K562 (cell line): ENCODE measurements at regions not wholly inside any gene's neighbourhood (a gene's known extent, or its start where the extent isn't known, plus 50 kb on each side); places are given as distances from the start of the nearest gene placed in this dataset.

ENCODE experiments used
- ATAC-seq: fragments of 200-7000 bp; cut with Tn5 transposase; 3 replicates; pipeline ENCODE4 v1.9.1; 2020; ENCODE audit warnings: moderate library complexity
- BruUV-seq: library from RNA; stranded (reverse); fragments of 400-500 nt; replicated peaks from 2 replicates; lab custom pipeline; 2021; lab: Mats Ljungman, UMichigan
- CTCF ChIA-PET: fragments of 300-600 bp; formaldehyde crosslinking; extraction: SDS; loops from one replicate; lab custom pipeline; 2021; ENCODE audit warnings: low intra/inter-chr PET ratio; lab: Yijun Ruan, JAX
- POLR2A ChIA-PET: fragments of 300-600, 350-650 bp; sonication (Branson Sonifier 250); formaldehyde crosslinking; extraction: SDS; loops from one replicate; lab custom pipeline; 2021; ENCODE audit warnings: antibody characterized with exemption, inconsistent platforms; lab: Yijun Ruan, JAX
- DNase-seq, 4 experiments: peaks; one replicate each; pipeline versions ENCODE4 v3.0.0 to v3.0.0-alpha.2; 2011 to 2018; ENCODE audit warnings: low spot score in 3 of 4, mixed read lengths in 3 of 4; ENCODE audit errors: extremely low read depth in 1 of 4
- FAIRE-seq: peaks from 2 replicates; lab custom pipeline; 2011; peaks lifted over from hg19 to GRCh38; lab: Jason Lieb, UNC
- H2AFZ ChIP-seq: 2 replicates; pipeline ENCODE4 v1.6.0; 2011; ENCODE audit warnings: low read depth, low read length, control low read depth, inconsistent platforms
- H3K27ac ChIP-seq: fragments of 200-600 bp; 3 replicates; pipeline ENCODE4 v1.8.0; 2011; ENCODE audit warnings: low read depth, mild to moderate bottlenecking, control low read depth, inconsistent platforms, low read length, moderate library complexity, mixed read lengths; ENCODE audit errors: extremely low read depth
- H3K27me3 ChIP-seq, 2 experiments: fragments of 300-600 bp in 1 of 2; 2 replicates in 1 of 2; 3 replicates in 1 of 2; pipeline versions ENCODE4 v1.6.0 to v1.8.0; 2011; ENCODE audit warnings: inconsistent platforms in 2 of 2, low read length in 2 of 2, mild to moderate bottlenecking in 1 of 2, mixed read lengths in 1 of 2, moderate library complexity in 1 of 2; ENCODE audit not compliant: control insufficient read depth in 2 of 2, insufficient read depth in 2 of 2
- H3K36me3 ChIP-seq: fragments of 300-600 bp; 3 replicates; pipeline ENCODE4 v1.8.0; 2011; ENCODE audit warnings: mild to moderate bottlenecking, low read length, inconsistent platforms; ENCODE audit not compliant: control insufficient read depth, insufficient read depth
- H3K4me1 ChIP-seq, 2 experiments: fragments of 200-600 bp in 1 of 2; replicated peaks in 1 of 2; 2 replicates in 1 of 2; 3 replicates in 1 of 2; pipeline versions ENCODE4 v1.5.1 to v1.8.0; 2011; ENCODE audit warnings: inconsistent platforms in 2 of 2, low read length in 2 of 2, mild to moderate bottlenecking in 1 of 2, mixed read lengths in 1 of 2, moderate library complexity in 1 of 2; ENCODE audit not compliant: control insufficient read depth in 2 of 2, insufficient read depth in 2 of 2
- H3K4me2 ChIP-seq: 2 replicates; pipeline ENCODE4 v1.6.1; 2011; ENCODE audit warnings: low read length, control low read depth, inconsistent platforms, mixed read lengths; ENCODE audit not compliant: insufficient read depth
- H3K4me3 ChIP-seq: fragments of 200-600 bp; sonication (generic), shearing (Covaris generic); 2 replicates; pipeline ENCODE4 v1.5.1; 2016; ENCODE audit warnings: control low read depth, inconsistent platforms
- H3K79me2 ChIP-seq: fragments of 200-600 bp; 3 replicates; pipeline ENCODE4 v1.8.0; 2011; ENCODE audit warnings: low read length, inconsistent platforms; ENCODE audit not compliant: control insufficient read depth, insufficient read depth
- H3K9ac ChIP-seq, 2 experiments: 2 replicates each; pipeline versions ENCODE4 v1.6.0 to v1.6.1; 2011; ENCODE audit warnings: low read depth in 2 of 2, low read length in 2 of 2, control low read depth in 1 of 2, inconsistent platforms in 1 of 2, mild to moderate bottlenecking in 1 of 2, mixed read lengths in 1 of 2; ENCODE audit not compliant: insufficient read depth in 1 of 2
- H3K9me1 ChIP-seq: one replicate; pipeline ENCODE4 v1.6.0; 2011; ENCODE audit warnings: inconsistent platforms, mild to moderate bottlenecking, low read length, moderate library complexity; ENCODE audit not compliant: control insufficient read depth, insufficient read depth
- H3K9me3 ChIP-seq: replicated peaks from 2 replicates; pipeline ENCODE4 v1.5.1; 2011; ENCODE audit warnings: low read depth, low read length, inconsistent platforms; ENCODE audit not compliant: control insufficient read depth, insufficient read depth
- H4K20me1 ChIP-seq: replicated peaks from 2 replicates; pipeline ENCODE4 v1.6.1; 2011; ENCODE audit warnings: low read length, inconsistent platforms, mixed read lengths; ENCODE audit not compliant: control insufficient read depth, insufficient read depth
- CTBP1 ChIP-seq: fragments of 450-650 bp; IDR thresholded peaks from 2 replicates; pipeline ENCODE4 v1.6.1; 2016; ENCODE audit warnings: borderline replicate concordance
- FOSL1 ChIP-seq: fragments of 200-800 bp; sonication (Bioruptor generic); conservative IDR thresholded peaks from 2 replicates; pipeline ENCODE4 v1.6.1; 2016; ENCODE audit warnings: missing genetic modification characterization, missing compliant biosample characterization
- JUN ChIP-seq, 2 experiments: sonication (generic) in 1 of 2; formaldehyde crosslinking in 1 of 2; IDR thresholded peaks; 2 replicates each; pipeline versions ENCODE4 v1.6.1 to v1.8.0; 2012 to 2022; ENCODE audit warnings: borderline replicate concordance in 2 of 2, mild to moderate bottlenecking in 2 of 2, improper control_type of control experiment in 1 of 2, low read depth in 1 of 2, low read length in 1 of 2, missing genetic modification reagents in 1 of 2
- MAFK ChIP-seq: IDR thresholded peaks from 2 replicates; pipeline ENCODE4 v1.6.1; 2011; ENCODE audit warnings: low read length, improper control_type of control experiment
- MYC ChIP-seq, 2 experiments: fragments of 250-450 bp in 1 of 2; sonication (Bioruptor Pico) in 1 of 2; IDR thresholded peaks; 2 replicates each; pipeline versions ENCODE4 v1.5.1 to v1.6.1; 2012 to 2021; ENCODE audit warnings: low read depth in 2 of 2, borderline replicate concordance in 1 of 2, improper control_type of control experiment in 1 of 2, low read length in 1 of 2, mild to moderate bottlenecking in 1 of 2, moderate library complexity in 1 of 2
- NR4A1 ChIP-seq, 2 experiments: fragments of 250-450 bp in 1 of 2; fragments of 450-650 bp in 1 of 2; sonication (Bioruptor Pico) in 1 of 2; IDR thresholded peaks; 2 replicates each; pipeline versions ENCODE4 v1.4.0 to v1.6.1; 2016 to 2020; ENCODE audit warnings: mild to moderate bottlenecking in 2 of 2, missing compliant biosample characterization in 1 of 2, missing genetic modification characterization in 1 of 2, moderate library complexity in 1 of 2
- ZNF79 ChIP-seq: fragments of 250-450 bp; sonication (Bioruptor Pico); IDR thresholded peaks from 2 replicates; pipeline ENCODE4 v1.4.0; 2020; ENCODE audit warnings: low read depth, mild to moderate bottlenecking, moderate library complexity
- WGBS: fragments of 100-300 bp; shearing (Covaris generic); methylation state at CpG from one replicate; pipeline ENCODE4 v1.1.6; 2016; ENCODE audit warnings: low coverage, mixed read lengths; ENCODE audit not compliant: insufficient coverage; ENCODE audit errors: missing lambda C conversion rate; 5-methylcytosine and 5-hydroxymethylcytosine counted together
- in situ Hi-C: fragments of 300-500 bp; cut with MboI; formaldehyde crosslinking; loops from 4 replicates; pipeline ENCODE4 v1.15.0; 2018; ENCODE audit warnings: inconsistent platforms, mixed read lengths
- intact Hi-C: fragments of 100-400 bp; cut with micrococcal nuclease; formaldehyde crosslinking; loops from 2 replicates; pipeline ENCODE4 v1.14.2; 2022
- TF ChIP-seq, protein P1 (sequence below): fragments of 450-650 bp; IDR thresholded peaks from 2 replicates; pipeline ENCODE4 v1.6.1; 2016; ENCODE audit warnings: mild to moderate bottlenecking, moderate library complexity

DNA sequence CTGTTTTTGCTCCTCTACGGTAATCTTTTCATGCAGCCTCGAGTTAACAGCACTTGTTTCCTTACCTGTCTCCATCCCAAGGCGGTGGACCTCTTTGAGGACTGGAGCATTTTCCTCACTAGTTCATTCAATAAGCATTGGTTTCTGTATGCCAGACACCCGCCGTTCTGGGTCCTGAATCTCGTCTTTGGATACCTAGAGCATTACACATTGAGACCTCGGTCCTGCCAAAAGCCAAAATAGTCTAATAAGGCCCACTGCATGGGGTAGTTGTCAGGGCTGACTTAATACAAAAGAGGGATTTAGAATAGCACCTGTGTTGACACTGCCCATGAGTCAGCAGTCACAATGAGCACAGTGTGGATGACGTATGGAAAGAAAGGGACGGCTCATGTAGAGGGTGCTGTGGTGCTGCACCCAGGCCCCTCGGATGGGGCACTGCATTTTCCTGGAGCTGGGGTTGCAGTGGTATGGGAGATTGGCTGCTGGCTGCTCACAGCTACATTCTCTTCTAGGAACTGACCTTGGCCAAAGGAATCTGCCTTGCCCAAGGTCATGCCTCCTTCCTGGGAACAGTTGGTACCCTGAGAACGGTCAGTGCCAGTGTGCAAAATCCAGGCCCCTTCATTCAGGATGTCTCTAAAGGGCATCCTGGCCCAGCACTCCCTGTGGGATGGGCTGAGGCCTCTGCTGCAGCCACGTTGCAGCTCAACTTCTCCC is 126.9 kb upstream of the NCK2 start:
- no peaks in the 10 kb centered on the region for H4K20me1 ChIP-seq
- H3K36me3 ChIP-seq: no peaks in the 10 kb centered on the region
- FAIRE-seq (peak; percentile 35), ATAC-seq (peak; percentile 91), DNase-seq (peak in 2 of 4 experiments; percentile 34 to 43)
- no peak overlapping the region for H3K27ac ChIP-seq
- ChIA-PET POLR2A (interaction anchor here (0.8 to 1.3 kb wide), 2 partner anchors 17 to 26 kb away, joined by 3 to 4 read pairs; no protein-coding TSS in a partner anchor), CTCF (no interaction called here)
- H3K4me1 ChIP-seq: peaks cover 4 to 9% of the 10 kb centered on the region in 2 experiments; a peak in 3 of 5 replicates
- intact Hi-C loops: no loop called here
- no peaks in the 10 kb centered on the region for H3K9me3 ChIP-seq
- no peaks in the 10 kb centered on the region for H3K79me2 ChIP-seq
- H3K4me2 ChIP-seq: peak overlapping the region; percentile 38; the same call in 1 of the 2 replicates
- no TSS peak for BruUV-seq
- no peaks in the 10 kb centered on the region; a peak in 1 of 5 replicates for H3K27me3 ChIP-seq
- 0 out of 2 replicates have a peak overlapping the region, but pooled peaks have one; percentile 1 for H2AFZ ChIP-seq
- H3K9me1 ChIP-seq: peaks cover 4% of the 10 kb centered on the region
- in situ Hi-C loops: no loop called here
- no peak overlapping the region for H3K4me3 ChIP-seq
- WGBS: 28% methylated on average over 12 of the region's 12 CpGs
- no peak overlapping the region for H3K9ac ChIP-seq
- TF ChIP-seq MYC (IDR thresholded peaks at IDR 0.05; ENCODE audit: low read depth, low read length) (no peak), MYC (CRISPR knock-in tag; IDR thresholded peaks at IDR 0.05; ENCODE audit: borderline replicate concordance, low read depth) (no peak), CTBP1 (0 out of 2 replicates have a peak, but pooled peaks have one; percentile 20), JUN (IDR thresholded peaks at IDR 0.05; ENCODE audit: borderline replicate concordance, low read depth, low read length) (peak; percentile 78), JUN (CRISPR knock-in tag; IDR thresholded peaks at IDR 0.05; ENCODE audit: borderline replicate concordance) (no peak), ZNF79 (no peak), MAFK (peak; percentile 79; the same call in 1 of the 2 replicates), NR4A1 (CRISPR knock-in tag; IDR thresholded peaks at IDR 0.05) (no peak), NR4A1 (tag; IDR thresholded peaks at IDR 0.05) (peak; percentile 57; the same call in 1 of the 2 replicates), FOSL1 (tag) (peak; percentile 76)
- TF ChIP-seq, protein P1, sequence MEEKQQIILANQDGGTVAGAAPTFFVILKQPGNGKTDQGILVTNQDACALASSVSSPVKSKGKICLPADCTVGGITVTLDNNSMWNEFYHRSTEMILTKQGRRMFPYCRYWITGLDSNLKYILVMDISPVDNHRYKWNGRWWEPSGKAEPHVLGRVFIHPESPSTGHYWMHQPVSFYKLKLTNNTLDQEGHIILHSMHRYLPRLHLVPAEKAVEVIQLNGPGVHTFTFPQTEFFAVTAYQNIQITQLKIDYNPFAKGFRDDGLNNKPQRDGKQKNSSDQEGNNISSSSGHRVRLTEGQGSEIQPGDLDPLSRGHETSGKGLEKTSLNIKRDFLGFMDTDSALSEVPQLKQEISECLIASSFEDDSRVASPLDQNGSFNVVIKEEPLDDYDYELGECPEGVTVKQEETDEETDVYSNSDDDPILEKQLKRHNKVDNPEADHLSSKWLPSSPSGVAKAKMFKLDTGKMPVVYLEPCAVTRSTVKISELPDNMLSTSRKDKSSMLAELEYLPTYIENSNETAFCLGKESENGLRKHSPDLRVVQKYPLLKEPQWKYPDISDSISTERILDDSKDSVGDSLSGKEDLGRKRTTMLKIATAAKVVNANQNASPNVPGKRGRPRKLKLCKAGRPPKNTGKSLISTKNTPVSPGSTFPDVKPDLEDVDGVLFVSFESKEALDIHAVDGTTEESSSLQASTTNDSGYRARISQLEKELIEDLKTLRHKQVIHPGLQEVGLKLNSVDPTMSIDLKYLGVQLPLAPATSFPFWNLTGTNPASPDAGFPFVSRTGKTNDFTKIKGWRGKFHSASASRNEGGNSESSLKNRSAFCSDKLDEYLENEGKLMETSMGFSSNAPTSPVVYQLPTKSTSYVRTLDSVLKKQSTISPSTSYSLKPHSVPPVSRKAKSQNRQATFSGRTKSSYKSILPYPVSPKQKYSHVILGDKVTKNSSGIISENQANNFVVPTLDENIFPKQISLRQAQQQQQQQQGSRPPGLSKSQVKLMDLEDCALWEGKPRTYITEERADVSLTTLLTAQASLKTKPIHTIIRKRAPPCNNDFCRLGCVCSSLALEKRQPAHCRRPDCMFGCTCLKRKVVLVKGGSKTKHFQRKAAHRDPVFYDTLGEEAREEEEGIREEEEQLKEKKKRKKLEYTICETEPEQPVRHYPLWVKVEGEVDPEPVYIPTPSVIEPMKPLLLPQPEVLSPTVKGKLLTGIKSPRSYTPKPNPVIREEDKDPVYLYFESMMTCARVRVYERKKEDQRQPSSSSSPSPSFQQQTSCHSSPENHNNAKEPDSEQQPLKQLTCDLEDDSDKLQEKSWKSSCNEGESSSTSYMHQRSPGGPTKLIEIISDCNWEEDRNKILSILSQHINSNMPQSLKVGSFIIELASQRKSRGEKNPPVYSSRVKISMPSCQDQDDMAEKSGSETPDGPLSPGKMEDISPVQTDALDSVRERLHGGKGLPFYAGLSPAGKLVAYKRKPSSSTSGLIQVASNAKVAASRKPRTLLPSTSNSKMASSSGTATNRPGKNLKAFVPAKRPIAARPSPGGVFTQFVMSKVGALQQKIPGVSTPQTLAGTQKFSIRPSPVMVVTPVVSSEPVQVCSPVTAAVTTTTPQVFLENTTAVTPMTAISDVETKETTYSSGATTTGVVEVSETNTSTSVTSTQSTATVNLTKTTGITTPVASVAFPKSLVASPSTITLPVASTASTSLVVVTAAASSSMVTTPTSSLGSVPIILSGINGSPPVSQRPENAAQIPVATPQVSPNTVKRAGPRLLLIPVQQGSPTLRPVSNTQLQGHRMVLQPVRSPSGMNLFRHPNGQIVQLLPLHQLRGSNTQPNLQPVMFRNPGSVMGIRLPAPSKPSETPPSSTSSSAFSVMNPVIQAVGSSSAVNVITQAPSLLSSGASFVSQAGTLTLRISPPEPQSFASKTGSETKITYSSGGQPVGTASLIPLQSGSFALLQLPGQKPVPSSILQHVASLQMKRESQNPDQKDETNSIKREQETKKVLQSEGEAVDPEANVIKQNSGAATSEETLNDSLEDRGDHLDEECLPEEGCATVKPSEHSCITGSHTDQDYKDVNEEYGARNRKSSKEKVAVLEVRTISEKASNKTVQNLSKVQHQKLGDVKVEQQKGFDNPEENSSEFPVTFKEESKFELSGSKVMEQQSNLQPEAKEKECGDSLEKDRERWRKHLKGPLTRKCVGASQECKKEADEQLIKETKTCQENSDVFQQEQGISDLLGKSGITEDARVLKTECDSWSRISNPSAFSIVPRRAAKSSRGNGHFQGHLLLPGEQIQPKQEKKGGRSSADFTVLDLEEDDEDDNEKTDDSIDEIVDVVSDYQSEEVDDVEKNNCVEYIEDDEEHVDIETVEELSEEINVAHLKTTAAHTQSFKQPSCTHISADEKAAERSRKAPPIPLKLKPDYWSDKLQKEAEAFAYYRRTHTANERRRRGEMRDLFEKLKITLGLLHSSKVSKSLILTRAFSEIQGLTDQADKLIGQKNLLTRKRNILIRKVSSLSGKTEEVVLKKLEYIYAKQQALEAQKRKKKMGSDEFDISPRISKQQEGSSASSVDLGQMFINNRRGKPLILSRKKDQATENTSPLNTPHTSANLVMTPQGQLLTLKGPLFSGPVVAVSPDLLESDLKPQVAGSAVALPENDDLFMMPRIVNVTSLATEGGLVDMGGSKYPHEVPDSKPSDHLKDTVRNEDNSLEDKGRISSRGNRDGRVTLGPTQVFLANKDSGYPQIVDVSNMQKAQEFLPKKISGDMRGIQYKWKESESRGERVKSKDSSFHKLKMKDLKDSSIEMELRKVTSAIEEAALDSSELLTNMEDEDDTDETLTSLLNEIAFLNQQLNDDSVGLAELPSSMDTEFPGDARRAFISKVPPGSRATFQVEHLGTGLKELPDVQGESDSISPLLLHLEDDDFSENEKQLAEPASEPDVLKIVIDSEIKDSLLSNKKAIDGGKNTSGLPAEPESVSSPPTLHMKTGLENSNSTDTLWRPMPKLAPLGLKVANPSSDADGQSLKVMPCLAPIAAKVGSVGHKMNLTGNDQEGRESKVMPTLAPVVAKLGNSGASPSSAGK: no peak
